ENCODE measurements at regions not wholly inside any gene's neighbourhood (a gene's known extent, or its start where the extent isn't known, plus 50 kb on each side); places are given as distances from the start of the nearest gene placed in this dataset.

DNA sequence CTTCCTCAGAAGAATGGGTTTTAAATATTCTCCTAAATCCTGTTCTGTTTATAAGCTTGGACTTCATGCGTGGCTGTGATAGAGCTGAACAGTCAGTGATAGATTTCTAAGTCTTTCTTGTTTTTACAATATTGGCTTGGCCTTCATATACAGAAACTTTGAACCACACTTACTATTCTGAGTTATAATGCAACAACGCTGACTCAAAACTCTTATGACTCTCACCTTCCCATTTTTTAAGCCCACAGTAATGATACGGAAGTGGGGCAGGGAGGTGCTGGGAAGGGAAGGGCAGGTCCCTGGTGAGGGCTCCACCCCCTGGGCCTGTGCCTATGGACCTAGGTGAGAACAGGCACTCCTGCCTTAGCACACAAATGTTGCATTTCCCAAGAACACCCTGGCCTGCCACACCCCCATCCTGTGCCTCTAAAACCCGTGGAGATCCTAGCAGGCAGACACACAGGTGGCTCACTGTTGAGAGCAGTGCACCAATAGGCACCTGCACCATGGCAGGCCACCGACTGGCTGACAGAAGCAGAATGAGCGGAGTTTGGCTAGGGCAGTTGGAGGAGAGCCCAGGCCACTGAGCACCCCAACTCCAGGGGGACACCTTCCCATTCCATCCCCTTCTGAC, 376.7 kb downstream of the GABRG2 start:
- ChIA-PET POLR2A (no interaction called here), CTCF (no interaction called here)
- no peaks in the 10 kb centered on the region for H3K4me1 ChIP-seq
- no peak overlapping the region for H3K27ac ChIP-seq
- TF ChIP-seq JUN (IDR thresholded peaks at IDR 0.05): no peak
- no peak for TF ChIP-seq POLR2AphosphoS2 (conservative IDR thresholded peaks at IDR 0.05; ENCODE audit: low read length)
- no peak for TF ChIP-seq SREBF2 (IDR thresholded peaks at IDR 0.05)
- no peak for TF ChIP-seq HOXB5 (CRISPR knock-in tag; IDR thresholded peaks at IDR 0.05)
- no peak for TF ChIP-seq POLR2A (IDR thresholded peaks at IDR 0.05; ENCODE audit: low read length)
- no peak for TF ChIP-seq CEBPB (IDR thresholded peaks at IDR 0.05)
- TF ChIP-seq MYC (IDR thresholded peaks at IDR 0.05; ENCODE audit: borderline replicate concordance, low read length): no peak
- no peak for FAIRE-seq
- no peak overlapping the region for H3K4me3 ChIP-seq
- DNase-seq (ENCODE audit: low read depth in 1 of 2, low spot score in 1 of 2): no peak
- ATAC-seq: no peak
- WGBS (ENCODE audit: missing lambda C conversion rate): 17% methylated on average over 3 of the region's 6 CpGs
- no peaks in the 10 kb centered on the region for H3K9me3 ChIP-seq
- H3K4me2 ChIP-seq: no peak overlapping the region

DNA sequence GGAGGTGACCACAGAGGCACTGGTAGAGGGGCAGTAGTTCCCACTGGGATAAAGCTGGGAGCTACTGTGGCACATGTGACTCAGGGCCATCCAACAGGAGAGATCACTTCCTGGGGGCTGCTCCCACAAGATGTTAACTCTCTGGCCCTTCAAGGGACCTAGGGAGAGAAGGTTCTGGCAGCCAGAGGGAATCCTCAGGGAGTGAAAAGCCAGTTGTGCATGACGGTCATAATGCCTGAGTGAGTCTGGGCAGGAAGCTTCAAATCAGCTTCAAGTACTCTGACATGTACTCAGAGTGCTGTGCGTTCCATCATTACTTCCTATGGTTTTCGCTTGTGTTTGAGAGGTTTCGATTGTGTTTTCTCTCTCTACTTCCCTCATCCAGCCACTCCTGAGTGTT, 388.5 kb downstream of the GABRG2 start:
- Histone ChIP-seq H3K27ac (no peak overlapping the region), H3K4me3 (no peak overlapping the region), H3K9me3 (peaks cover 3% of the 10 kb centered on the region; the same call in 1 of the 3 replicates), H3K4me2 (no peak overlapping the region), H3K4me1 (no peaks in the 10 kb centered on the region)
- ChIA-PET CTCF (no interaction called here), POLR2A (no interaction called here)
- TF ChIP-seq CHD4 (IDR thresholded peaks at IDR 0.05; ENCODE audit: borderline replicate concordance): no peak
- TF ChIP-seq RARB (CRISPR knock-in tag; IDR thresholded peaks at IDR 0.05): no peak
- TF ChIP-seq POLR2AphosphoS2 (conservative IDR thresholded peaks at IDR 0.05; ENCODE audit: low read length): no peak
- no peak for TF ChIP-seq GATA3 (IDR thresholded peaks at IDR 0.05; ENCODE audit: borderline replicate concordance)
- no peak for TF ChIP-seq ZSCAN20 (CRISPR knock-in tag; IDR thresholded peaks at IDR 0.05)
- no peak for TF ChIP-seq EP300 (IDR thresholded peaks at IDR 0.05)
- TF ChIP-seq RAD21 (conservative IDR thresholded peaks at IDR 0.05 in 1 of 2, IDR thresholded peaks at IDR 0.05 in 1 of 2): no peak
- TF ChIP-seq, protein P1, sequence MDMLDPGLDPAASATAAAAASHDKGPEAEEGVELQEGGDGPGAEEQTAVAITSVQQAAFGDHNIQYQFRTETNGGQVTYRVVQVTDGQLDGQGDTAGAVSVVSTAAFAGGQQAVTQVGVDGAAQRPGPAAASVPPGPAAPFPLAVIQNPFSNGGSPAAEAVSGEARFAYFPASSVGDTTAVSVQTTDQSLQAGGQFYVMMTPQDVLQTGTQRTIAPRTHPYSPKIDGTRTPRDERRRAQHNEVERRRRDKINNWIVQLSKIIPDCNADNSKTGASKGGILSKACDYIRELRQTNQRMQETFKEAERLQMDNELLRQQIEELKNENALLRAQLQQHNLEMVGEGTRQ (IDR thresholded peaks at IDR 0.05): no peak
- no peak for TF ChIP-seq KDM1A (IDR thresholded peaks at IDR 0.05; ENCODE audit: low read depth)
- TF ChIP-seq, protein P2, sequence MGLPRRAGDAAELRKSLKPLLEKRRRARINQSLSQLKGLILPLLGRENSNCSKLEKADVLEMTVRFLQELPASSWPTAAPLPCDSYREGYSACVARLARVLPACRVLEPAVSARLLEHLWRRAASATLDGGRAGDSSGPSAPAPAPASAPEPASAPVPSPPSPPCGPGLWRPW (IDR thresholded peaks at IDR 0.05): no peak
- TF ChIP-seq, protein P3, sequence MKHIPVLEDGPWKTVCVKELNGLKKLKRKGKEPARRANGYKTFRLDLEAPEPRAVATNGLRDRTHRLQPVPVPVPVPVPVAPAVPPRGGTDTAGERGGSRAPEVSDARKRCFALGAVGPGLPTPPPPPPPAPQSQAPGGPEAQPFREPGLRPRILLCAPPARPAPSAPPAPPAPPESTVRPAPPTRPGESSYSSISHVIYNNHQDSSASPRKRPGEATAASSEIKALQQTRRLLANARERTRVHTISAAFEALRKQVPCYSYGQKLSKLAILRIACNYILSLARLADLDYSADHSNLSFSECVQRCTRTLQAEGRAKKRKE (CRISPR knock-in tag; IDR thresholded peaks at IDR 0.05; ENCODE audit: low read depth): no peak
- no peak for TF ChIP-seq KDM5A (IDR thresholded peaks at IDR 0.05)
- TF ChIP-seq, protein P4, sequence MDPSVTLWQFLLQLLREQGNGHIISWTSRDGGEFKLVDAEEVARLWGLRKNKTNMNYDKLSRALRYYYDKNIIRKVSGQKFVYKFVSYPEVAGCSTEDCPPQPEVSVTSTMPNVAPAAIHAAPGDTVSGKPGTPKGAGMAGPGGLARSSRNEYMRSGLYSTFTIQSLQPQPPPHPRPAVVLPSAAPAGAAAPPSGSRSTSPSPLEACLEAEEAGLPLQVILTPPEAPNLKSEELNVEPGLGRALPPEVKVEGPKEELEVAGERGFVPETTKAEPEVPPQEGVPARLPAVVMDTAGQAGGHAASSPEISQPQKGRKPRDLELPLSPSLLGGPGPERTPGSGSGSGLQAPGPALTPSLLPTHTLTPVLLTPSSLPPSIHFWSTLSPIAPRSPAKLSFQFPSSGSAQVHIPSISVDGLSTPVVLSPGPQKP (IDR thresholded peaks at IDR 0.05; ENCODE audit: low read depth, low read length): no peak
- TF ChIP-seq JUNB (IDR thresholded peaks at IDR 0.05): no peak
- no peak for TF ChIP-seq FOXS1 (CRISPR knock-in tag; IDR thresholded peaks at IDR 0.05)
- no peak for TF ChIP-seq ESRRA (IDR thresholded peaks at IDR 0.05; ENCODE audit: borderline replicate concordance, low read length)
- no peak for TF ChIP-seq ZC3H11A (IDR thresholded peaks at IDR 0.05)
- FAIRE-seq (no peak), ATAC-seq (no peak), DNase-seq (ENCODE audit: low read depth in 1 of 2, low spot score in 1 of 2) (no peak)
- 10% methylated on average over 4 of the region's 4 CpGs for WGBS (ENCODE audit: missing lambda C conversion rate)

DNA sequence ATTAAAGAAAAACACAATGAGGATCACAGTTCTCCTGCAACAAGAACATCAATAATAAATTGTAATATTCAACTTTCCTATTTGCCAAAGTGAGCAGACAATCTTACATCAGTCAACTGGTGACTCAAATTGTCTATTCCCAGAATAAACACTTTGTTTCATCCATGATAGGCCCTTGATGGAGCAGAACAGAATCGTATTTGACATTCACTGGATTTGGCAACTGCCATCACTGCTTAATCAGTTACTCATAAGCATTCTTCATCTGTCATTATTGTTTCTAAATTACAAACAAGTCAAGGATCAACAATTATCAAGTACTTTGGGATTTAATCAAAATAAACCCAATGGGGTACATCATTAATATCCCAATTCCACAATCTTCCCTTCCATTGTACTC, 398.4 kb downstream of the GABRG2 start:
- POLR2A ChIA-PET: no interaction called here
- CTCF ChIA-PET: no interaction called here
- Histone ChIP-seq H3K27ac (no peak overlapping the region), H3K9me3 (no peaks in the 10 kb centered on the region), H3K4me2 (no peak overlapping the region), H3K4me3 (no peak overlapping the region), H3K4me1 (no peaks in the 10 kb centered on the region)
- TF ChIP-seq, protein P5, sequence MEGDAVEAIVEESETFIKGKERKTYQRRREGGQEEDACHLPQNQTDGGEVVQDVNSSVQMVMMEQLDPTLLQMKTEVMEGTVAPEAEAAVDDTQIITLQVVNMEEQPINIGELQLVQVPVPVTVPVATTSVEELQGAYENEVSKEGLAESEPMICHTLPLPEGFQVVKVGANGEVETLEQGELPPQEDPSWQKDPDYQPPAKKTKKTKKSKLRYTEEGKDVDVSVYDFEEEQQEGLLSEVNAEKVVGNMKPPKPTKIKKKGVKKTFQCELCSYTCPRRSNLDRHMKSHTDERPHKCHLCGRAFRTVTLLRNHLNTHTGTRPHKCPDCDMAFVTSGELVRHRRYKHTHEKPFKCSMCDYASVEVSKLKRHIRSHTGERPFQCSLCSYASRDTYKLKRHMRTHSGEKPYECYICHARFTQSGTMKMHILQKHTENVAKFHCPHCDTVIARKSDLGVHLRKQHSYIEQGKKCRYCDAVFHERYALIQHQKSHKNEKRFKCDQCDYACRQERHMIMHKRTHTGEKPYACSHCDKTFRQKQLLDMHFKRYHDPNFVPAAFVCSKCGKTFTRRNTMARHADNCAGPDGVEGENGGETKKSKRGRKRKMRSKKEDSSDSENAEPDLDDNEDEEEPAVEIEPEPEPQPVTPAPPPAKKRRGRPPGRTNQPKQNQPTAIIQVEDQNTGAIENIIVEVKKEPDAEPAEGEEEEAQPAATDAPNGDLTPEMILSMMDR (IDR thresholded peaks at IDR 0.05): no peak
- TF ChIP-seq RARB (CRISPR knock-in tag; IDR thresholded peaks at IDR 0.05) (no peak), CHD2 (IDR thresholded peaks at IDR 0.05; ENCODE audit: low read length, partially characterized antibody) (no peak), RNF2 (IDR thresholded peaks at IDR 0.05; ENCODE audit: borderline replicate concordance, low read depth) (no peak)
- FAIRE-seq (no peak), ATAC-seq (no peak), DNase-seq (ENCODE audit: low read depth in 1 of 2, low spot score in 1 of 2) (no peak)
- WGBS (ENCODE audit: missing lambda C conversion rate): 3% methylated on average over 1 of the region's 1 CpG
